GM06990 (cell line): ENCODE measurements at regions not wholly inside any gene's neighbourhood (a gene's known extent, or its start where the extent isn't known, plus 50 kb on each side); places are given as distances from the start of the nearest gene placed in this dataset.

Experiments used
- DNase-seq: peaks from one replicate; pipeline ENCODE4 v3.0.0-alpha.2; 2011; ENCODE audit not compliant: insufficient read length; ENCODE audit errors: extremely low read depth
- H3K27me3 ChIP-seq: replicated peaks from 2 replicates; pipeline ENCODE4 v1.6.0; 2011; ENCODE audit warnings: low read length; ENCODE audit not compliant: control insufficient read depth, insufficient read depth
- H3K36me3 ChIP-seq: 2 replicates; pipeline ENCODE4 v1.5.1; 2011; ENCODE audit warnings: low read length; ENCODE audit not compliant: control insufficient read depth, insufficient read depth
- H3K4me3 ChIP-seq: replicated peaks from 2 replicates; pipeline ENCODE4 v1.5.1; 2011; ENCODE audit warnings: low read depth, mild to moderate bottlenecking, control low read depth, low read length
- TF ChIP-seq, protein P1 (sequence below): IDR thresholded peaks from 2 replicates; pipeline ENCODE4 v1.5.1; 2011; ENCODE audit warnings: low read length, control low read depth, mild to moderate bottlenecking, inconsistent platforms; ENCODE audit not compliant: insufficient read depth, poor library complexity, severe bottlenecking

GRCh38 chr19:28244966-28245365 lies 968.0 kb downstream of the UQCRFS1 start:
- Histone ChIP-seq H3K27me3 (no peaks in the 10 kb centered on the region), H3K4me3 (no peak overlapping the region), H3K36me3 (no peaks in the 10 kb centered on the region)
- TF ChIP-seq, protein P1, sequence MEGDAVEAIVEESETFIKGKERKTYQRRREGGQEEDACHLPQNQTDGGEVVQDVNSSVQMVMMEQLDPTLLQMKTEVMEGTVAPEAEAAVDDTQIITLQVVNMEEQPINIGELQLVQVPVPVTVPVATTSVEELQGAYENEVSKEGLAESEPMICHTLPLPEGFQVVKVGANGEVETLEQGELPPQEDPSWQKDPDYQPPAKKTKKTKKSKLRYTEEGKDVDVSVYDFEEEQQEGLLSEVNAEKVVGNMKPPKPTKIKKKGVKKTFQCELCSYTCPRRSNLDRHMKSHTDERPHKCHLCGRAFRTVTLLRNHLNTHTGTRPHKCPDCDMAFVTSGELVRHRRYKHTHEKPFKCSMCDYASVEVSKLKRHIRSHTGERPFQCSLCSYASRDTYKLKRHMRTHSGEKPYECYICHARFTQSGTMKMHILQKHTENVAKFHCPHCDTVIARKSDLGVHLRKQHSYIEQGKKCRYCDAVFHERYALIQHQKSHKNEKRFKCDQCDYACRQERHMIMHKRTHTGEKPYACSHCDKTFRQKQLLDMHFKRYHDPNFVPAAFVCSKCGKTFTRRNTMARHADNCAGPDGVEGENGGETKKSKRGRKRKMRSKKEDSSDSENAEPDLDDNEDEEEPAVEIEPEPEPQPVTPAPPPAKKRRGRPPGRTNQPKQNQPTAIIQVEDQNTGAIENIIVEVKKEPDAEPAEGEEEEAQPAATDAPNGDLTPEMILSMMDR, result no peak
- no peak for DNase-seq

GRCh38 chr19:28242317-28242927 lies 970.5 kb downstream of the UQCRFS1 start:
- H3K4me3 ChIP-seq, result no peak overlapping the region
- DNase-seq, result no peak
- H3K36me3 ChIP-seq, result no peaks in the 10 kb centered on the region
- TF ChIP-seq, protein P1, result peak; percentile 68
- no peaks in the 10 kb centered on the region for H3K27me3 ChIP-seq

GRCh38 chr19:28239270-28239669 lies 973.7 kb downstream of the UQCRFS1 start:
- no peaks in the 10 kb centered on the region for H3K27me3 ChIP-seq
- TF ChIP-seq, protein P1, result peak; percentile 33
- no peaks in the 10 kb centered on the region for H3K36me3 ChIP-seq
- no peak for DNase-seq
- no peak overlapping the region for H3K4me3 ChIP-seq

- H3K4me3 ChIP-seq, result no peak overlapping the region
Observed at GRCh38 chr19:28238270-28238820, 974.6 kb downstream of the UQCRFS1 start.

DNA sequence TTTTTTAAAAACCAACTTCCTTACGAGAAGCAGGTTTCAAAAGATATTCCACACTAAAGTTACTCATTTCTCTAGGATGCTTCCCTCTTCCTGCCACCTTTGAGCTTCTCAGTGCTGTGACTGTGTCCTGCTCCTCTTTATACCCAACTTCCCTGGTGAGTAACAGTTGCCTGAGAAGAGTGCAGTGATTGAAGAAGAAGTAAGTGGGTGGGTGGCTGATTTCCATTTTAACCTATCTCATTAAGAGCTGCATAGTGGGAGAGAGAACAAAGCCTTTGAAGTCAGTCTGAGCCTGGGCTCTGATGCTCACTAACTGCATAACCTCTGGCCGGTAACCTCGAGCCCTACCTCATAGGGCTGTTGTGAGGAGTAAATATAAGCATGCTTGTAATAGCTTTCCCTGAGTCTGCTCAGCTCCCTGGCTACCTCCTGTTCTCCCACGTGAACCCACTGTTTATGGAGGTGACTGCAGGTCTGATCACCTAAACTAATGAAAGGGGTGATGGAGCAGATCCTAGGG lies 977.3 kb downstream of the UQCRFS1 start:
- Histone ChIP-seq H3K36me3 (no peaks in the 10 kb centered on the region), H3K27me3 (no peaks in the 10 kb centered on the region), H3K4me3 (no peak overlapping the region)
- TF ChIP-seq, protein P1, result no peak
- DNase-seq, result no peak

More at GRCh38 chr19:28238270-28238820, 974.6 kb downstream of the UQCRFS1 start:
- Histone ChIP-seq H3K27me3 (no peaks in the 10 kb centered on the region), H3K36me3 (no peaks in the 10 kb centered on the region)
- TF ChIP-seq, protein P1, result no peak
- no peak for DNase-seq
